Activated CD4-positive, alpha-beta T cell treated with anti-CD3 and anti-CD28 coated beads, Interleukin-2, Interleukin-6, amounts not matched to agents 100 ng/mL and 50 ng/mL, durations not matched to agents 16 hours and 8 hours (primary cell): ENCODE measurements at regions not wholly inside any gene's neighbourhood (a gene's known extent, or its start where the extent isn't known, plus 50 kb on each side); places are given as distances from the start of the nearest gene placed in this dataset.
"Not testable (repeated sequence)": the region's sequence is repeated elsewhere in the genome, so short reads cannot be mapped to it uniquely, and the experiment has no call there.

Experiments
- DNase-seq: peaks from one replicate; pipeline ENCODE4 v3.0.0-alpha.2; 2020

GRCh38 chr6:103113416-103113815, 1719.9 kb downstream of the GRIK2 start:
- DNase-seq = no peak

GRCh38 chr6:103107985-103108384, 1714.5 kb downstream of the GRIK2 start:
- no peak for DNase-seq

GRCh38 chr6:103105686-103106085, 1712.2 kb downstream of the GRIK2 start:
- no peak for DNase-seq

GRCh38 chr6:103101267-103101666, 1707.8 kb downstream of the GRIK2 start:
- no peak for DNase-seq

DNA sequence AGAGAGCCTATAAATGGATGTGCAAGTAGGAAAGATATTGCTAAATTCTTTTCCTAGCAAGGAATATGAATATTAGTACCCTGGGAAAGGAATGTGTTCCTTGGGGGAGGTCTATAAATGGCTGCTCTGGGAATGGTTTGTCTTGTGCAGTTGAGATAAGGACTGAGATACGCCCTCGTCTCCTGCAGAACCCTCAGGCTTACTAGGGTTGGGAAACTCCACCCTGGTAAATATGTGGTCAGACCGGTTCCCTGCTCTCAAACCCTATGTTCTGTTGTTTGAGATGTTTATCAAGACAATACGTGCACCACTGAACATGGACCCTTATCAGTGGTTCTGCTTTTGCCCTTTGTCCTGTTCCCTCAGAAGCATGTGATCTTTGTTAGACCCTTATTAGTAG, 1698.9 kb downstream of the GRIK2 start:
- not testable (repeated sequence) for DNase-seq

DNA sequence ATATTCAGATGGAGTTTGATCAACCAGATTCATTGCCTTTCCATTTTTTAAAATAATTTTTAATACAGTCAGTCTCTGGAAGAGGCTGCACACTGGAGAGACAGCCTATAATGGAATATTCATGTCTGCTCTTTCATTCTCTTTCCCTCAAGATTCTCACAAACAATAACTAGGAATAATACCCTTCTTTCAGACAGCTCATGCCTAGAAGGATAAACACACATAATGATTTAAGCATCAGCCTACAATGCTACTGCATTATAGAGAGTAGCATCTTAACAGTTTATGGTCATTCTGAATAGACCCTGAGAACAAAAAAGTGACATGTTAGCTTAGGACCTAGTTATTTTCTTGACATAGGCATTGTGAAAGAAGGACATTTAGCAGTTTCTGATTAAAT, 1692.3 kb downstream of the GRIK2 start:
- no peak for DNase-seq

DNA sequence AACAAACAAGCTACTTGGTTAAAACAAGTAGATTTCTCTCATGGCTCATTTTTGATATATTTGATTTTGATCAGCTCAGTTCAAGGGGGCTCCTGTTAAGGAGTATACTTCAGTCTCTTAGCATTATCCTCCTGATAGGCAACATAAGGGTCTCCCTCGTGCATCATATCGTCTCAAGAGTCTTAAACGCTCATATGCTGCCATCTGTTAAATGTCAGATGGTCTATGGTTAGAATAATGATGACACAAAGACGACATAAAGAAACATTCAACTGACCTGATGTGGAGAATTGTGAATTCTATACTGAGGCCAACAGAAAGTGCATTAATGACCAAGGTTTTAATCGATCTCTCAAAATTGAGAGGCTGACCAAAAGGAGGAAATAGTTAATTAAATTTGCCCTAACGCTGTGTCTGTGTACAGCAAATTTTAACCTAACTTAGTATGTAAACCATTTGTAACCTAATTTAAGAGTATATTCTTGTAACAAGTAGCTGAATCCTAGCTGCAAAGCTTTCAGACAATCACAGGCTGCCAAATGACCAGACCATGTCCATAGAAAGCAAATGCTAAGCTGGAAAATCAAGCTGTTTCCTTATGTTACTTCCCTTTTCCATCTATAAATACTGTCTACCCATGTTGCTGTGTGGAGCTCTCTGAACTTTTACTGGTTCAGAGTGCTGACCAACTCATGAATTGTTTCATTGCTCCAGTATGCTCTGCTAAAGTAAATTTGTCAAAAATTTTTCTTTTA, 1688.5 kb downstream of the GRIK2 start:
- DNase-seq = no peak

GRCh38 chr6:103081126-103081525, 1687.6 kb downstream of the GRIK2 start:
- no peak for DNase-seq

DNA sequence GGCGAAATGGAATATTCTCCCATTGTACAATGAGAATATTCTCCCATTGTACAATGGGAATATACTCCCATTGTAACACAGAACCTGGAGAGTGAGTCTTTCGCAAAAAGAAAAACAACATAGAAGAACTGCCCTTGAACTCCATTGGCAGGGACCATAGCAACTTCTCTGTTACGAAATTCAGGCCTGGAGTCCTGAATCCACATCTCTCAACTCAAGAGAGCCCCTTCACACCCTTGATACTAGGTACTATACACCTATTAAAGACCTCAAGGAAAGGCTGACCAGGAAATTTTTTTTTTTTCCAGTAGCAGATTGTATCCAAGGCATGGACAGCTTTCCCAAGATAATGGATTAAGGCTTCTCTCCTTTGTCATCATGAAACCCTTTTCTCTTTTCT, 1687.0 kb downstream of the GRIK2 start:
- DNase-seq = no peak

DNA sequence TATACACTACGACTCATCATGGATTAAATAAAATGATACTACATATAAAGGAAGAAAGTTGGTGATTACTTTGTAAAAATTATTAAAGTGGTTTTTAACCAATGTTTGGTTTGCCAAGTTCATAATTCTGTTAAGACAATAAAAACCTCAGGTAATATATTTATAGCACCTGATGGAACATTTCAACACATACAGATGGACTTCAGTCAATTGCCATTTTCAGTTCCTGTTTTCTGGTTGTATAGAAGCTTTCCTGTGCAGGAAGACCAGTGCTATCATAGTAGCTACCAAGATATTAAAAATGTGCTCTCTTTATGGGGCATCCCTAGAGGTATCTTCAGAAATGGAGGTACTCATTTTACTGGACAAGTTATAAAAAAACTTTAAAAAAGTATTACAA, 1686.4 kb downstream of the GRIK2 start:
- no peak for DNase-seq

DNA sequence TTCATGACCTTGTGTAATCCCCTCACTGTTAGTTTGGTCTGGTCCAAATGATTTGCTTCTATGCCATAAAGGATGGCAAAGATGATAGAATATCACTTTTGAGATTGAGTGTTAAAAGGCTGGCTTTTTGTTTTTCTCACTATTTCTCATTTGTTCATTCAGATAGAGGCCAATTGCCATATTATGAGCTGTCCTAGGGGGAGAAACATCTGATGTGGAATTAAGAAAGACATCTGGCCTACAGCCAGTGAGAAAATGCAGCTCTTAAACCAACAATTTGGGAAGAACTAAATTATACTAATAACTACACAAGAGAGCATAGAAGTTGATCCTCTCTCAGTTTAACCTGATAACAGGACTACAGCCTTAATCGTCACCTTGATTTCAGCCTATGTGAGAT, 1668.6 kb downstream of the GRIK2 start:
- DNase-seq = no peak

DNA sequence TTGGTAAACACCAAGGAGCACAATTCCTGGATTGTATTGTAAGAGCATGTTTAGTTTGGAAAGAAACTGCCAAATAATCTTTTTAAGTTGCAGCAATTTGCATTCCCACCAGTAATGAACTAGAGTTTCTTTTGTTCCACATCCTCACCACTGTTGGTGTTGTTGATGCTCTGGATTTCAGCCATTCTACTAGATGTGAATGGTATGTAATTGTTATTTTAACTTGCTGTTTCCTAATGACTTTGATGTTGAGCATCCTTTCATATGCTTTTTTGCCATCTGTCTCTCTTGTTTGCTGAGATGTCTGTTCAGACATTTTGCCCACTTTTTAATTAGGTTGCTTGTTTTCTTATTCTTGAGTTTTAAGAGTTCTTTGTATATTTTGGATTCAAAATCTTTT, 1654.1 kb downstream of the GRIK2 start:
- DNase-seq = no peak

DNA sequence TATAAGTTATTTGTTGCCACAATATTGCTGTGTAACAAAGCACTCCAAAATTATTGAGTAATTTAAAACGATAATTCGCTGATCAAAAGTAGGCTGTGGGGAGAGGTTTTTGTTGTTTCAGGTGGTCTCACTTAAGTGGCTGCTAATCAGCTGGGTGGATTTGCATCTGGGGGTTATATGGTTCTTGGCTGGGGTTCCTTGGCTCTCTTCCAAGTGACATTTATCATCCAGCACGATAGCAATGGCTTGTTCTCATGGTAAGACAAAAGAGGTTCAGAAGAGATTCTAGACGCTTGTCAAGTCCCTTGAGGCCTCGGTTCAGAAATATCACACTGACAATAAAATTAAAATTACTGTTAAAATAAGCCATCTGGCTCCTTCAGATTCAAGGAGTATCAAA, 1648.8 kb downstream of the GRIK2 start:
- DNase-seq = no peak

DNA sequence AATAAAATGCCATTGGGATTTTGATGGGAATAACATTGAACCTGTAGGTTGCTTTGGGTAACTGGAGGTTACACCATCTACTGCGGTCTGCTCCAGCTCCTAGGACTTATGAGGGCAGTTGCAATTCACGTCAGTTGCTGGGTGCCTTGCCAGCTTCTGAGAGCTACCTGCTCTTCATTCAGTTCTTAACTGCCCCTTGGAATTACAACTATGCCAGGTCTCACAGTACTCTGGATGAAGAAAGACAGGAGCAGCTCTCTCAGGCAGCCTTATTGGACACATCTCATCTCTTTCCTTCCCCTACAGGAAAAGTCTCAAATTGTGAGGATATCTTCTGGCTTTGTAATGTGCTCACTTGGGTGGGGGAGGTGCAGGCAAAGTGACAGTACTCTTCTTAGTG, 1643.3 kb downstream of the GRIK2 start:
- DNase-seq = no peak

GRCh38 chr6:103027271-103027931, 1633.9 kb downstream of the GRIK2 start:
- DNase-seq = no peak

DNA sequence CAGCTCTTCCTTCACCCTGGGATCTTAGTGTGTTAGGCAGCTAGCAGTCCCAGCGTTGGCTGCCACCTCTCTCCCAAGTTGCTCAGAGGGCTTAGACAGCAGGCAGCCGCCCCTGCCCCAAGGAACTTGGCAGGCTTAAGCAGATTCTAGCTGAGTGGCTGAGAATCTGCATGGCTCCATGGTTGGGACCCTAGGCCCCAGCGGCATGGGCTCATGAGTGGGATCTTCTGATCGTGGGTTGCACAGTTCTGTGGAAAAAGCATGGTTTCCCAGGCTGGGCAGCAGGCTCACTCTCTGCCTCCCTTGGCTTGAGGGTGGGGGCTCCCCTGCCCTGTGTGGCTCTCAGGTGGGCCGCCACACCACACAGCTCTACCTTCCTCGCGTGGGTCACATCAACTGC, 1624.9 kb downstream of the GRIK2 start:
- no peak for DNase-seq

DNA sequence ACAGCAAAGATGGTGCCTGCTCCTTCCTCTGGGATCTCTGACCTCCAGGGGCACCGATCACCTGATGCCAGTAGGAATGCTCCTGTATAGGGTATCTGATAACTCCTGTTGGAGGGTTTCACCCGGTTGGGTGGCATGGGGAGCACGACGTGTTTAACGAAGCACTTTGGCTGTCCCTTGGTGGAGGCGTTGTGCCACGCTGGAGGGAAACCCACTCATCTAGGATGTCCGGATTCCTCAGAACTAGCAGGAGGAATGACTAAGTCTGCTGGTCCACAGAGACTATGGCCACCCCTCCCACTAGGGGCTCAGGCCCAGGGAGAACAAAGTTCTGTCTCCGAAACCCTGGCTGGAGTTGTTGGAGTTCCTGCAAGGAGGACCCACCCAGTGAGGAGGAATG, 1624.4 kb downstream of the GRIK2 start:
- DNase-seq = no peak

DNA sequence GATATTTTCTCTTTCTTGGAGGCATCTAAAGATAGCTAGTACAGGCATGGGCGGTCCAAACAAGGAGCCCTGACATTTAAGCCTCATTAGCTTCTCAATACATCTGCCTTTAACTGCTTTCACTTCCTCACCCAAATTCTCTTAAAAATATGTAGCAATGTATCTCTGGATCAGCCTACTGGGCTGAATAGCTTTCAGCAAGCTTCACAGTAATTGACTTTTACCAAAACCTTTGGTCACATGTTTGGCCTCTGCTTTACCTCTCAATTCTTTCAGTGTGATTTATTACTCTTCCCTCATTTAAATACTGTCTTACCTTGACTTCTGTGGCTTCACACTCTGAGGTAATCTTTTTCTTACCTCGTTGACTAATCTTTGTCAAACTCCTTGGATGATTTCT, 1618.1 kb downstream of the GRIK2 start:
- no peak for DNase-seq

- DNase-seq = peak; percentile 0
These were observed 1608.8 kb downstream of the GRIK2 start for GRCh38 chr6:103002282-103002681.

- no peak for DNase-seq
These were observed 1608.2 kb downstream of the GRIK2 start for GRCh38 chr6:103001724-103002123.

DNA sequence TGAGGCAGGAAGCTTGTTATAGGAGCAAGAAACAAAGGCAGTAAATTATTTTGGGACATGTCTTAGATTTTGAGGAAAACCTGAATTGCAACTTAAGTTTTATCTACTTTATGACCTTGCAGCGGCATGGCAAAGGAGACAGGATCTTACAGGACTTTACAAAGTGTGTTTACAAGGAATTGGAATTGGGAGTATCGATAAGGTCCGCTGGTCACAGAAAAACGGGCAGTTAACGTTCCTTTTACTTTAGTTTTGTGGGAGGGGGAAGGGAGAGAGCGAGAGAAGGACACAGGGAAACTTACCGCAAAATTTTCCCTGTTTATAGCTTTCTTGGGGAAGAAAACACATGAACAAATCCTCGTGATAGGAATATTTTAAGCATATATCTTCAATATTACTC, 1607.2 kb downstream of the GRIK2 start:
- no peak for DNase-seq

GRCh38 chr6:102995491-102995890, 1602.0 kb downstream of the GRIK2 start:
- no peak for DNase-seq

DNA sequence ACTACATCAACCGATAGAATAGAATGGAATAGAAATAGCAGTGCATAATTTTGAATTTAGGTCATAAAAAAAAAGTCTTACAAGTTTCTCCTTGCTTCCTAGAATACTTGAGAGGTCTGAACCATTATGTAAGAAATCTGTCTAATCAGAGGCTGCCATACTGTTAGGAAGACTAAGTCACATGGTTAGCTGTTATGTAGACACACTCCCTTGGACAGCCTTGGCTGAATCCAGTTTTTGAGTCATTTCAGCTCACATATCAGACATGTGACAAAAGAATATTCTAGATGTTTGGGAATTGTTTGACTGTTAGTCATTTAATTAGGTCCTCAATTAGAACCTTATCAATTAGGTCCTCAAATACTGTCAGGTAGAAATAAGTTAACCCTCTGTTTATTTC, 1601.4 kb downstream of the GRIK2 start:
- no peak for DNase-seq

DNA sequence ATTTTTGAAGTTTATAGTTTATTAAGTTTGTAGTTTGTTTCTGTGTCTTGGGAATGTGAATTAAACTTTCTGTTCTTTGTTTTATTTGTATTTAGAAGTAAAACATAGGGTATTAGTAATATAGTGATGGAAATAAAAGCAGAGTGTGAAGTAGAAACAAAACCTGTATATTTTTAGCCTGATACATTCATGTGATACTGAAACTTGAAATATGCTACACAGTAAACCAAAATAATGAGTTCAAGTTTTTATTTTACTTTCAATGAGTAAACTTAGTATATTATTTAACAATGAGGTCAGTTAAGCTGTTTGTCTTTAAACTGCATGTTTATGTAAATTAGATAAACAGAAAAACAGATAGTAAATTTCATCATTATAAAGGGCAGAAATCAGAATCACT, 1592.6 kb downstream of the GRIK2 start:
- no peak for DNase-seq

- DNase-seq = no peak
These were observed 1590.8 kb downstream of the GRIK2 start for GRCh38 chr6:102984357-102984756.
